AG08395 (cell line): ENCODE measurements at regions not wholly inside any gene's neighbourhood (a gene's known extent, or its start where the extent isn't known, plus 50 kb on each side); places are given as distances from the start of the nearest gene placed in this dataset.
"Not testable (repeated sequence)": the region's sequence is repeated elsewhere in the genome, so short reads cannot be mapped to it uniquely, and the experiment has no call there.

ENCODE experiments used
- DNase-seq: peaks from one replicate; pipeline ENCODE4 v3.0.0; 2012; ENCODE audit warnings: mixed read lengths, low spot score

DNA sequence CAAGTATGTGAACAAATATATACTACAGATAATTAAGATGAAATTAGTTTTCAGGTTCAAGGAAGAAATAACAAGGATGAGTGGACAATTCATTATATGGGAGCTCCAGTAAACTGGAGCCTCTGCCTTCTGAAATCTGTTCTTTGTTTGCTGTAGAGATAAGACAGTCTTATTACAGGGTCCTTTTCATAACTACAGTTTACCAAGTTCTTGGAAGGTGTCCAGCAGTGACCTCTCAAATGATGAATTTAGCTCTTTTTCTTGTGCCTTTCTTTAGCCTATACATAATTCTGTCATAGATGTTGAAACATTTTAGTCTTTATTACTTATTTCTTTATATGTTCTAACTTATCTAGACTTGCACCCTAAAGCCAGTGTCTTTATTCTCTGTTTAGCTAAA lies 89.7 kb upstream of the GBE1 start:
- DNase-seq, result no peak

GRCh38 chr3:81846988-81847387 lies 85.5 kb upstream of the GBE1 start:
- no peak for DNase-seq

DNA sequence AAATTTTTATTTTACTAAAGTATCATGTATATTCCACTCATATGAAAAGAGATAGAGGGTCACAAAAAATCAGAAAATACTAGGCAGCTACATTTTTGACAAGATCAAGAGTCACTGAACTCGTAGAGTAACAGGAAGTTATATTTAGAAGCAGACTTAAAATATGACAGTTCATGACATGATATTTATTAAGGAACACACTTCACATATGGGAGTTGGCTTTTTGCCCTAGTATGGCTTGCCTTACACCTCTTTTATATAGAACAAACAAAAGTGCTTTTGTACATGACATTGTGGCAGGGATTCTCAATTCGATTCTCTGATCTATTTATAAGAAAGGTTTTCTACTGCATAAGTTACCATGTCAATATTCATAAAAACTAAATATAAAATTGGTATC lies 80.1 kb upstream of the GBE1 start:
- no peak for DNase-seq

GRCh38 chr3:81839504-81840094 lies 78.2 kb upstream of the GBE1 start:
- no peak for DNase-seq

GRCh38 chr3:81838457-81838856 lies 77.0 kb upstream of the GBE1 start:
- no peak for DNase-seq

GRCh38 chr3:81837071-81837593 lies 75.7 kb upstream of the GBE1 start:
- DNase-seq, result no peak

- peak; percentile 2 for DNase-seq
Observed at GRCh38 chr3:81829937-81830336, 68.5 kb upstream of the GBE1 start.

GRCh38 chr3:81829272-81829671 lies 67.8 kb upstream of the GBE1 start:
- DNase-seq, result not testable (repeated sequence)

- peak; percentile 3 for DNase-seq
Observed at GRCh38 chr3:81823882-81824395, 62.5 kb upstream of the GBE1 start.

DNA sequence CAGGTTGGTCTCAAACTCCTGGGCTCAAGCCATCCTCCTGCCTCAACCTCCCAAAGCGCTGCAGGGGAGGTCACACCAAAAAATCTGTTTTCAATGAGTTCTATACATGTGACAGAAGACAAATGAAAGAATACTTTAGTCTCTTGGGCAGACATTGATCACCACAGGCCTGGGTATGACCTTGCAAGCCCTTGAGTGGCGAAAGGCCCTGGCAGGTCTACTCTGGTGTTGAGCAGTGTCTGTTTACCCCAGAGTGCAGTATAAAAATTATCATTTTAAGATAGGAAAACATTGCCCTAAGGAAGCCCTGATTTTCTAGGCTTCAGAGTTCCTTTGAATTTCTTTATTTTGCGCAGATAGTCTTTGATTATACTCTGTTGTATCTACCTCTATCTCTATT lies 61.6 kb upstream of the GBE1 start:
- DNase-seq, result no peak

GRCh38 chr3:81816473-81817250 lies 55.2 kb upstream of the GBE1 start:
- peak; percentile 7 for DNase-seq

GRCh38 chr3:81812098-81812497 lies 50.7 kb upstream of the GBE1 start:
- DNase-seq, result not testable (repeated sequence)
